ENCODE measurements at regions not wholly inside any gene's neighbourhood (a gene's known extent, or its start where the extent isn't known, plus 50 kb on each side); places are given as distances from the start of the nearest gene placed in this dataset.

DNA sequence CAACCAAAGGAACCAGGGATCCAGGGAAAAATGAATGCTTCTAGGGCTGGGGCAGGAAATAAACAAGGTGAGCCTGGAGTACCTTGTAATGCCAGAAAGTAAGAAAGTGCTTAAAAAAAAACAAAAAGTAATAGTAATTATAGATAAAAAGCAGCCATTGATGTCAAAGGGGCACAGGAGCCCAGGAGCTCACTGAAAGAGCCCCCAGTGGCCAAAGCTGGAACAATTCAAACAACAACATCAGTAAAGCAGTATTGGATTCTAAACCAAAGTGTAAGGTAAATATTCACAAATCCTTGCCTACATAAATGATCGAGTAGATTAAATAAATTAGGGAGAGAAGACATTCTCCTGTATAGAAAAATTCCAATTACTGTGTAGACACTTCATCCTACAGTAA, 114.3 kb upstream of the ARL4C start:
- ATAC-seq, result no peak; the same call in 2 of the 3 replicates

GRCh38 chr2:234608946-234609345, 112.1 kb upstream of the ARL4C start:
- TF ChIP-seq ARNTL (CRISPR knock-in tag; IDR thresholded peaks at IDR 0.05; ENCODE audit: borderline replicate concordance, low read depth) (no peak), ZFP30 (CRISPR knock-in tag; IDR thresholded peaks at IDR 0.05) (no peak), CSRNP3 (CRISPR knock-in tag; IDR thresholded peaks at IDR 0.05) (no peak), OSR1 (CRISPR knock-in tag; IDR thresholded peaks at IDR 0.05) (no peak), ZNF70 (CRISPR knock-in tag; IDR thresholded peaks at IDR 0.05) (no peak), ZFP3 (CRISPR knock-in tag; IDR thresholded peaks at IDR 0.05) (no peak)
- TF ChIP-seq, protein P1, sequence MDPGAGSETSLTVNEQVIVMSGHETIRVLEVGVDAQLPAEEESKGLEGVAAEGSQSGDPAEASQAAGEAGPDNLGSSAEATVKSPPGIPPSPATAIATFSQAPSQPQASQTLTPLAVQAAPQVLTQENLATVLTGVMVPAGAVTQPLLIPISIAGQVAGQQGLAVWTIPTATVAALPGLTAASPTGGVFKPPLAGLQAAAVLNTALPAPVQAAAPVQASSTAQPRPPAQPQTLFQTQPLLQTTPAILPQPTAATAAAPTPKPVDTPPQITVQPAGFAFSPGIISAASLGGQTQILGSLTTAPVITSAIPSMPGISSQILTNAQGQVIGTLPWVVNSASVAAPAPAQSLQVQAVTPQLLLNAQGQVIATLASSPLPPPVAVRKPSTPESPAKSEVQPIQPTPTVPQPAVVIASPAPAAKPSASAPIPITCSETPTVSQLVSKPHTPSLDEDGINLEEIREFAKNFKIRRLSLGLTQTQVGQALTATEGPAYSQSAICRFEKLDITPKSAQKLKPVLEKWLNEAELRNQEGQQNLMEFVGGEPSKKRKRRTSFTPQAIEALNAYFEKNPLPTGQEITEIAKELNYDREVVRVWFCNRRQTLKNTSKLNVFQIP (CRISPR knock-in tag; IDR thresholded peaks at IDR 0.05; ENCODE audit: borderline replicate concordance, low read depth), result no peak
- TF ChIP-seq, protein P2, sequence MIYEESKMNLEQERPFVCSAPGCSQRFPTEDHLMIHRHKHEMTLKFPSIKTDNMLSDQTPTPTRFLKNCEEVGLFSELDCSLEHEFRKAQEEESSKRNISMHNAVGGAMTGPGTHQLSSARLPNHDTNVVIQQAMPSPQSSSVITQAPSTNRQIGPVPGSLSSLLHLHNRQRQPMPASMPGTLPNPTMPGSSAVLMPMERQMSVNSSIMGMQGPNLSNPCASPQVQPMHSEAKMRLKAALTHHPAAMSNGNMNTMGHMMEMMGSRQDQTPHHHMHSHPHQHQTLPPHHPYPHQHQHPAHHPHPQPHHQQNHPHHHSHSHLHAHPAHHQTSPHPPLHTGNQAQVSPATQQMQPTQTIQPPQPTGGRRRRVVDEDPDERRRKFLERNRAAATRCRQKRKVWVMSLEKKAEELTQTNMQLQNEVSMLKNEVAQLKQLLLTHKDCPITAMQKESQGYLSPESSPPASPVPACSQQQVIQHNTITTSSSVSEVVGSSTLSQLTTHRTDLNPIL (CRISPR knock-in tag; IDR thresholded peaks at IDR 0.05; ENCODE audit: low read depth), result no peak

More for the DNA sequence above, 114.3 kb upstream of the ARL4C start:
- TF ChIP-seq, protein P3, sequence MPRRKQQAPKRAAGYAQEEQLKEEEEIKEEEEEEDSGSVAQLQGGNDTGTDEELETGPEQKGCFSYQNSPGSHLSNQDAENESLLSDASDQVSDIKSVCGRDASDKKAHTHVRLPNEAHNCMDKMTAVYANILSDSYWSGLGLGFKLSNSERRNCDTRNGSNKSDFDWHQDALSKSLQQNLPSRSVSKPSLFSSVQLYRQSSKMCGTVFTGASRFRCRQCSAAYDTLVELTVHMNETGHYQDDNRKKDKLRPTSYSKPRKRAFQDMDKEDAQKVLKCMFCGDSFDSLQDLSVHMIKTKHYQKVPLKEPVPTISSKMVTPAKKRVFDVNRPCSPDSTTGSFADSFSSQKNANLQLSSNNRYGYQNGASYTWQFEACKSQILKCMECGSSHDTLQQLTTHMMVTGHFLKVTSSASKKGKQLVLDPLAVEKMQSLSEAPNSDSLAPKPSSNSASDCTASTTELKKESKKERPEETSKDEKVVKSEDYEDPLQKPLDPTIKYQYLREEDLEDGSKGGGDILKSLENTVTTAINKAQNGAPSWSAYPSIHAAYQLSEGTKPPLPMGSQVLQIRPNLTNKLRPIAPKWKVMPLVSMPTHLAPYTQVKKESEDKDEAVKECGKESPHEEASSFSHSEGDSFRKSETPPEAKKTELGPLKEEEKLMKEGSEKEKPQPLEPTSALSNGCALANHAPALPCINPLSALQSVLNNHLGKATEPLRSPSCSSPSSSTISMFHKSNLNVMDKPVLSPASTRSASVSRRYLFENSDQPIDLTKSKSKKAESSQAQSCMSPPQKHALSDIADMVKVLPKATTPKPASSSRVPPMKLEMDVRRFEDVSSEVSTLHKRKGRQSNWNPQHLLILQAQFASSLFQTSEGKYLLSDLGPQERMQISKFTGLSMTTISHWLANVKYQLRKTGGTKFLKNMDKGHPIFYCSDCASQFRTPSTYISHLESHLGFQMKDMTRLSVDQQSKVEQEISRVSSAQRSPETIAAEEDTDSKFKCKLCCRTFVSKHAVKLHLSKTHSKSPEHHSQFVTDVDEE (CRISPR knock-in tag; IDR thresholded peaks at IDR 0.05), result no peak

DNA sequence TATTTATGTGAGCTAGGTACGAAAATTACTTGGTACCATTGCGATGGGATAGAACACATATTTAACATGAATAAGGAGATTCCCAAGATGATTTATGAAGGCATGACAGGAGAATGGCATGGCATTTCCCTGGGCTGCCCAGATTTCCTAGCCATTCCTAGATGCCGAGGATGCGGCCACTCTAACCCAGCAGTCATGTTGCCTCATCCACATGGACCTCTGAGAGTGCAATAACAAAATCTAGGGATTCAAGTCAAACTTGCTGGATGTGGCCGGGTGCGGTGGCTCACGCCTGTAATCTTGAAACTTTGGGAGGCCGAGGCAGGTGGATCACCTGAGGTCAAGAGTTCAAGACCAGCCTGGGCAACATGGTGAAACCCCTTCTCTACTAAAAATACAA, 110.8 kb upstream of the ARL4C start:
- no peak for ATAC-seq
- TF ChIP-seq SNAI2 (CRISPR knock-in tag; IDR thresholded peaks at IDR 0.05) (no peak), ISL1 (CRISPR knock-in tag; IDR thresholded peaks at IDR 0.05) (no peak), ARNTL (CRISPR knock-in tag; IDR thresholded peaks at IDR 0.05; ENCODE audit: borderline replicate concordance, low read depth) (no peak), OSR1 (CRISPR knock-in tag; IDR thresholded peaks at IDR 0.05) (no peak), PATZ1 (CRISPR knock-in tag; IDR thresholded peaks at IDR 0.05; ENCODE audit: borderline replicate concordance) (no peak), TOX (CRISPR knock-in tag; IDR thresholded peaks at IDR 0.05; ENCODE audit: borderline replicate concordance) (no peak), CSDC2 (CRISPR knock-in tag; IDR thresholded peaks at IDR 0.05) (no peak), ESRRG (CRISPR knock-in tag; IDR thresholded peaks at IDR 0.05) (no peak), CSRNP3 (CRISPR knock-in tag; IDR thresholded peaks at IDR 0.05) (no peak), ZNF8 (CRISPR knock-in tag; IDR thresholded peaks at IDR 0.05) (no peak), TCF4 (CRISPR knock-in tag; IDR thresholded peaks at IDR 0.05; ENCODE audit: borderline replicate concordance) (no peak), PPARA (CRISPR knock-in tag; IDR thresholded peaks at IDR 0.05; ENCODE audit: borderline replicate concordance) (no peak), BACH2 (CRISPR knock-in tag; IDR thresholded peaks at IDR 0.05; ENCODE audit: borderline replicate concordance) (no peak), ZC3H10 (CRISPR knock-in tag; IDR thresholded peaks at IDR 0.05) (no peak), ZNF70 (CRISPR knock-in tag; IDR thresholded peaks at IDR 0.05) (no peak)
- TF ChIP-seq, protein P3 (CRISPR knock-in tag; IDR thresholded peaks at IDR 0.05), result no peak
- TF ChIP-seq, protein P2 (CRISPR knock-in tag; IDR thresholded peaks at IDR 0.05; ENCODE audit: low read depth), result no peak
- TF ChIP-seq, protein P1 (CRISPR knock-in tag; IDR thresholded peaks at IDR 0.05; ENCODE audit: borderline replicate concordance, low read depth), result no peak

More at GRCh38 chr2:234608946-234609345, 112.1 kb upstream of the ARL4C start:
- ATAC-seq, result no peak

Data from SK-N-SH treated with all-trans-retinoic acid at 6 μM for 48 hours (cell line).